B cell (primary cell): ENCODE measurements at regions not wholly inside any gene's neighbourhood (a gene's known extent, or its start where the extent isn't known, plus 50 kb on each side); places are given as distances from the start of the nearest gene placed in this dataset.

Experiments
- ATAC-seq: fragments of 200-7000 bp; cut with Tn5 transposase; one replicate; pipeline ENCODE4 v1.10.0; 2021; ENCODE audit warnings: low read depth, mild to moderate bottlenecking, moderate number of reproducible peaks, moderate library complexity
- CTCF ChIA-PET: fragments of 350-600 bp; sonication (Branson Sonifier 250); formaldehyde crosslinking; loops from one replicate; lab custom pipeline; 2021; ENCODE audit warnings: antibody characterized with exemption, inconsistent platforms; lab: Charles Lee
- POLR2A ChIA-PET: fragments of 350-600 bp; sonication (Branson Sonifier 250); formaldehyde crosslinking; loops from one replicate; lab custom pipeline; 2021; ENCODE audit warnings: antibody characterized with exemption; lab: Charles Lee
- DNase-seq: peaks from one replicate; pipeline ENCODE4 v3.0.0; 2013
- H2AFZ ChIP-seq: 2 replicates; pipeline ENCODE4 v1.6.1; 2012; ENCODE audit warnings: mild to moderate bottlenecking, low read depth, low read length; ENCODE audit not compliant: insufficient read depth, poor library complexity, severe bottlenecking
- H3K27ac ChIP-seq, 2 donors: 1 replicate in 1 of 2; 2 replicates in 1 of 2; pipeline ENCODE4 v1.5.1; 2012 to 2013; ENCODE audit warnings: low read length in 2 of 2, mild to moderate bottlenecking in 2 of 2, moderate library complexity in 1 of 2
- H3K27me3 ChIP-seq, 4 experiments: fragments of 200-600 bp in 1 of 4; sonication (generic) in 1 of 4; replicated peaks in 1 of 4; 1 replicate in 2 of 4; 2 replicates in 2 of 4; pipeline versions ENCODE4 v1.6.1 to v1.7.0; 2013 to 2016; ENCODE audit warnings: low read length in 3 of 4, mild to moderate bottlenecking in 2 of 4, mixed read lengths in 1 of 4, moderate library complexity in 1 of 4; ENCODE audit not compliant: insufficient read depth in 4 of 4, control insufficient read depth in 3 of 4; ENCODE audit errors: control extremely low read depth in 1 of 4
- H3K36me3 ChIP-seq, 2 experiments: replicated peaks in 1 of 2; 1 replicate in 1 of 2; 2 replicates in 1 of 2; pipeline versions ENCODE4 v1.6.1 to v1.7.1; 2013; ENCODE audit warnings: low read length in 1 of 2; ENCODE audit not compliant: insufficient read depth in 2 of 2, control insufficient read depth in 1 of 2; ENCODE audit errors: control extremely low read depth in 1 of 2, extremely low read depth in 1 of 2
- H3K4me1 ChIP-seq, 2 donors: fragments of 200-600 bp in 1 of 2; sonication (generic) in 1 of 2; 1 replicate in 1 of 2; 2 replicates in 1 of 2; pipeline versions ENCODE4 v1.5.1 to v1.6.1; 2013 to 2017; ENCODE audit warnings: low read length in 2 of 2; ENCODE audit not compliant: control insufficient read depth in 2 of 2, insufficient read depth in 2 of 2
- H3K4me2 ChIP-seq: replicated peaks from 2 replicates; pipeline ENCODE3; 2012; ENCODE audit warnings: mild to moderate bottlenecking, low read depth, low read length; ENCODE audit not compliant: poor library complexity, severe bottlenecking
- H3K4me3 ChIP-seq, 5 experiments: fragments of 200-600 bp in 1 of 5; sonication (generic) in 1 of 5; 1 replicate in 3 of 5; 2 replicates in 2 of 5; pipeline versions ENCODE4 v1.5.1 to v1.7.0; 2011 to 2016; ENCODE audit warnings: low read length in 4 of 5, mild to moderate bottlenecking in 4 of 5, low read depth in 2 of 5, control low read depth in 1 of 5, moderate library complexity in 1 of 5; ENCODE audit not compliant: insufficient read depth in 1 of 5; ENCODE audit errors: control extremely low read depth in 1 of 5, extremely low read depth in 1 of 5
- H3K79me2 ChIP-seq: fragments of 200-600 bp; sonication (generic); one replicate; pipeline ENCODE4 v1.6.0; 2016; ENCODE audit warnings: low read length; ENCODE audit not compliant: control insufficient read depth, insufficient read depth
- H3K9ac ChIP-seq: fragments of 200-600 bp; sonication (generic); 2 replicates; pipeline ENCODE4 v1.6.1; 2017; ENCODE audit warnings: mild to moderate bottlenecking, low read length, moderate library complexity
- H3K9me3 ChIP-seq, 3 donors: one replicate each; pipeline versions ENCODE4 v1.6.1 to v1.7.1; 2013; ENCODE audit warnings: low read length in 2 of 3; ENCODE audit not compliant: control insufficient read depth in 2 of 3, insufficient read depth in 1 of 3; ENCODE audit errors: control extremely low read depth in 1 of 3
- H4K20me1 ChIP-seq: 2 replicates; pipeline ENCODE4 v1.6.0; 2012; ENCODE audit warnings: mild to moderate bottlenecking, low read length; ENCODE audit not compliant: insufficient read depth, control insufficient read depth, poor library complexity, severe bottlenecking
- H3K27ac Mint-ChIP-seq: one replicate; pipeline ENCODE4 v1.8.0; 2021; ENCODE audit warnings: mixed read lengths
- H3K27me3 Mint-ChIP-seq: one replicate; pipeline ENCODE4 v1.8.0; 2021; ENCODE audit warnings: mixed read lengths
- H3K4me1 Mint-ChIP-seq: one replicate; pipeline ENCODE4 v1.8.0; 2021; ENCODE audit warnings: mixed read lengths
- H3K4me3 Mint-ChIP-seq: one replicate; pipeline ENCODE4 v1.8.0; 2021; ENCODE audit warnings: mixed read lengths
- H3K9me3 Mint-ChIP-seq: one replicate; pipeline ENCODE4 v1.8.0; 2022; ENCODE audit warnings: mixed read lengths; ENCODE audit not compliant: insufficient read depth
- CTCF ChIP-seq: fragments of 200-600 bp; IDR thresholded peaks from one replicate; pipeline ENCODE4 v1.8.0; 2022; ENCODE audit warnings: antibody characterized with exemption, mild to moderate bottlenecking
- EZH2 ChIP-seq: IDR thresholded peaks from 2 replicates; pipeline ENCODE4 v1.6.1; 2012; ENCODE audit warnings: borderline replicate concordance, low read depth, mild to moderate bottlenecking, moderate library complexity, low read length; ENCODE audit not compliant: insufficient read depth, poor library complexity, severe bottlenecking
- WGBS: methylation state at CpG from one replicate; pipeline ENCODE4 v1.1.5; 2013; ENCODE audit warnings: missing lambda C conversion rate; ENCODE audit not compliant: insufficient coverage; 5-methylcytosine and 5-hydroxymethylcytosine counted together
- intact Hi-C: fragments of 100-400 bp; cut with micrococcal nuclease; formaldehyde crosslinking; loops from one replicate; pipeline ENCODE4 v1.10.0; 2022

- Histone ChIP-seq H3K9ac (no peak overlapping the region), H3K79me2 (no peaks in the 10 kb centered on the region), H3K9me3 (peaks cover 6 to 21% (median 14%) of the 10 kb centered on the region in 3 donors), H2AFZ (no peak overlapping the region), H3K36me3 (no peaks in the 10 kb centered on the region), H3K27ac (no peak overlapping the region), H3K27me3 (no peaks in the 10 kb centered on the region), H3K4me3 (no peak overlapping the region), H4K20me1 (no peaks in the 10 kb centered on the region), H3K4me1 (no peaks in the 10 kb centered on the region), H3K4me2 (no peak overlapping the region)
- H3K9me3 Mint-ChIP-seq = peaks cover 16% of the 10 kb centered on the region
- TF ChIP-seq CTCF = no peak
- no peak for TF ChIP-seq EZH2
- H3K4me3 Mint-ChIP-seq = no peak overlapping the region
- H3K4me1 Mint-ChIP-seq = no peaks in the 10 kb centered on the region
- H3K27me3 Mint-ChIP-seq = no peaks in the 10 kb centered on the region
- intact Hi-C loops = no loop called here
- ATAC-seq = no peak
- ChIA-PET CTCF (no interaction called here), POLR2A (no interaction called here)
- WGBS = 100% methylated on average over 2 of the region's 2 CpGs
- H3K27ac Mint-ChIP-seq = no peak overlapping the region
- DNase-seq = no peak
These were observed 212.4 kb downstream of the ZIC5 start for GRCh38 chr13:99759163-99759552.

- Histone ChIP-seq H4K20me1 (no peaks in the 10 kb centered on the region), H3K79me2 (no peaks in the 10 kb centered on the region), H3K4me1 (no peaks in the 10 kb centered on the region), H3K27ac (no peak overlapping the region), H3K36me3 (no peaks in the 10 kb centered on the region), H2AFZ (no peak overlapping the region), H3K4me2 (no peak overlapping the region), H3K4me3 (no peak overlapping the region), H3K9me3 (peaks cover 6 to 16% (median 14%) of the 10 kb centered on the region in 3 donors), H3K9ac (no peak overlapping the region), H3K27me3 (no peaks in the 10 kb centered on the region)
- 38% methylated on average over 4 of the region's 6 CpGs for WGBS
- TF ChIP-seq EZH2 (no peak), CTCF (no peak)
- DNase-seq = no peak
- ChIA-PET POLR2A (no interaction called here), CTCF (no interaction called here)
- Mint-ChIP-seq H3K27ac (no peak overlapping the region), H3K27me3 (no peaks in the 10 kb centered on the region), H3K4me1 (no peaks in the 10 kb centered on the region), H3K9me3 (peaks cover 13% of the 10 kb centered on the region), H3K4me3 (no peak overlapping the region)
- intact Hi-C loops = no loop called here
- ATAC-seq = no peak
These were observed 213.0 kb downstream of the ZIC5 start for GRCh38 chr13:99758460-99759162.
